Activated naive CD8-positive, alpha-beta T cell treated with anti-CD3 and anti-CD28 coated beads, Interleukin-2, amount 50 U/mL, for 24 hours (primary cell): ENCODE measurements at regions not wholly inside any gene's neighbourhood (a gene's known extent, or its start where the extent isn't known, plus 50 kb on each side); places are given as distances from the start of the nearest gene placed in this dataset.

Experiments used
- ATAC-seq: fragments of 150-1000 bp; cut with Tn5 transposase; one replicate; pipeline ENCODE4 v1.10.0; 2021
- DNase-seq: peaks from one replicate; pipeline ENCODE4 v3.0.0; 2021
- H3K27ac Mint-ChIP-seq: one replicate; pipeline ENCODE4 v1.8.0; 2021; ENCODE audit warnings: mild to moderate bottlenecking, mixed read lengths
- H3K27me3 Mint-ChIP-seq: one replicate; pipeline ENCODE4 v1.8.0; 2021; ENCODE audit warnings: mixed read lengths
- H3K36me3 Mint-ChIP-seq: one replicate; pipeline ENCODE4 v1.8.0; 2021; ENCODE audit warnings: low read depth, mixed read lengths
- H3K4me1 Mint-ChIP-seq: one replicate; pipeline ENCODE4 v1.8.0; 2021; ENCODE audit warnings: mixed read lengths
- H3K4me3 Mint-ChIP-seq: one replicate; pipeline ENCODE4 v1.8.0; 2021; ENCODE audit warnings: mild to moderate bottlenecking, moderate library complexity, mixed read lengths
- H3K9me3 Mint-ChIP-seq: one replicate; pipeline ENCODE4 v1.8.0; 2021; ENCODE audit warnings: mixed read lengths

DNA sequence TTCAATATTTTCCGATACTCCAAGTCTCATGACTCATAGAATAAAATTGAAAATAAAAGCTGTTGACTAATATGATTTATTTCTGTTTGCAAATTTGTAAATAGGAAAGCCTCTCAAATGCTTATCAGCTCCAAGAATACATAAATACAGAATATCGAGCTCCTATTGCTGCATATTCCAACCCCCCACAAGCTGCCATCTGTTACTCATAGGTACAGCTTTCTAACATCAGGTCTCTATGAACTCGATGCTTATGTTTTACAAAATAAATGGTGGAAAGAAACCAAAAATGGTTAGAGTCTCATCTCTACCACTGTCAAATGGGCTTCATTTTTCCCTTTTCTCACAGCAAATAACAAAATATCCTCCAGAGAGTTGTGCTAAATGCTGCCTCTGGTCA, 631.6 kb upstream of the CDH18 start:
- no peak for DNase-seq
- ATAC-seq: no peak
- Mint-ChIP-seq H3K4me3 (no peak overlapping the region), H3K4me1 (no peaks in the 10 kb centered on the region), H3K9me3 (peaks cover 8% of the 10 kb centered on the region), H3K27ac (no peak overlapping the region), H3K36me3 (no peaks in the 10 kb centered on the region), H3K27me3 (no peaks in the 10 kb centered on the region)

DNA sequence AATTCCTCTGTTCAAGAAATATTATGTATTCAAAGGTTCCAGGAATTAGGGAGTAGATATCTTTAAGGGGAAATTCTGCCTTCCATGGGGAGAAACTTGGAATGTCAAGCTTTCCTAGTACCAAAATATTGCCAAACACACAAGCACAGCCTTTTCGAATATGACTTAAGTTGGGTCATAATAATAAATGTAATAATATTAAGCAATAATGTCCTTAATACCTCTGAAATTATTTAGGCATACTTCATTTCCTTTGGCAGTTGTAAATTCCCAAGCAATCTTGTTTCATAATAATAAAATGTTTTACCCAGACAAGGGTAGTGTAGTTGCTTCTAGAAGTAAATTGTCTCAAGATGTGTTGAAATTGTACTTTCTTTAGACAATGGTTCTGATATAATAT, 630.3 kb upstream of the CDH18 start:
- peaks cover 11% of the 10 kb centered on the region for H3K9me3 Mint-ChIP-seq
- H3K27me3 Mint-ChIP-seq: no peaks in the 10 kb centered on the region
- H3K4me3 Mint-ChIP-seq: no peak overlapping the region
- ATAC-seq (no peak), DNase-seq (no peak)
- no peaks in the 10 kb centered on the region for H3K4me1 Mint-ChIP-seq
- H3K36me3 Mint-ChIP-seq: no peaks in the 10 kb centered on the region
- no peak overlapping the region for H3K27ac Mint-ChIP-seq

- Mint-ChIP-seq H3K9me3 (peaks cover 11% of the 10 kb centered on the region), H3K27ac (no peak overlapping the region), H3K27me3 (no peaks in the 10 kb centered on the region), H3K4me1 (no peaks in the 10 kb centered on the region), H3K4me3 (no peak overlapping the region), H3K36me3 (no peaks in the 10 kb centered on the region)
- DNase-seq (no peak), ATAC-seq (no peak)
Measured at GRCh38 chr5:20617841-20618240, 629.8 kb upstream of the CDH18 start.

- Mint-ChIP-seq H3K27ac (no peak overlapping the region), H3K4me1 (no peaks in the 10 kb centered on the region), H3K36me3 (no peaks in the 10 kb centered on the region), H3K4me3 (no peak overlapping the region), H3K9me3 (peaks cover 7% of the 10 kb centered on the region), H3K27me3 (no peaks in the 10 kb centered on the region)
- DNase-seq: no peak
- no peak for ATAC-seq
Measured at GRCh38 chr5:20615888-20616563, 628.0 kb upstream of the CDH18 start.

DNA sequence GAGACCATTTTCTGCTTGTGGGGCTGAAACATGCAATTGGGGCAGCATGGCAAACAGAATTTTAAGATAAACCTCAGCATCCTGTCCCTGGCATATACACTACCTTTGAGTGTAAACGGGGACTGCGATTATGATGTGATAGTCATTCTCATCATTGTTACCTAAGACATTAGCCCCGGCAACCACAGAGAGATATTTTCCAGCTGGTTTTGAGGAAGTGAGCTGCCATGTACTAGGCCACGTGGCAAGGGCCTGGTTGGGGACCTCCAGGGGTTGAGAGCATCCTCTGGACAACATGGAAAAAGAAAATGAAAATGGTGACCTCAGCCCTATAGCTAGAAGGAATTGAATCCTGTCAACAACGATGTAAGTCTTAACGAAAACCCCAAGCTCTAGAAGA, 623.6 kb upstream of the CDH18 start:
- no peaks in the 10 kb centered on the region for H3K36me3 Mint-ChIP-seq
- ATAC-seq (no peak), DNase-seq (no peak)
- no peak overlapping the region for H3K4me3 Mint-ChIP-seq
- H3K27ac Mint-ChIP-seq: no peak overlapping the region
- no peaks in the 10 kb centered on the region for H3K4me1 Mint-ChIP-seq
- H3K27me3 Mint-ChIP-seq: no peaks in the 10 kb centered on the region
- peaks cover 10% of the 10 kb centered on the region for H3K9me3 Mint-ChIP-seq

- Mint-ChIP-seq H3K4me1 (no peaks in the 10 kb centered on the region), H3K27me3 (no peaks in the 10 kb centered on the region), H3K27ac (no peak overlapping the region), H3K4me3 (no peak overlapping the region), H3K36me3 (no peaks in the 10 kb centered on the region), H3K9me3 (peaks cover 13% of the 10 kb centered on the region)
- DNase-seq (no peak), ATAC-seq (no peak)
Measured at GRCh38 chr5:20610681-20611080, 622.7 kb upstream of the CDH18 start.

DNA sequence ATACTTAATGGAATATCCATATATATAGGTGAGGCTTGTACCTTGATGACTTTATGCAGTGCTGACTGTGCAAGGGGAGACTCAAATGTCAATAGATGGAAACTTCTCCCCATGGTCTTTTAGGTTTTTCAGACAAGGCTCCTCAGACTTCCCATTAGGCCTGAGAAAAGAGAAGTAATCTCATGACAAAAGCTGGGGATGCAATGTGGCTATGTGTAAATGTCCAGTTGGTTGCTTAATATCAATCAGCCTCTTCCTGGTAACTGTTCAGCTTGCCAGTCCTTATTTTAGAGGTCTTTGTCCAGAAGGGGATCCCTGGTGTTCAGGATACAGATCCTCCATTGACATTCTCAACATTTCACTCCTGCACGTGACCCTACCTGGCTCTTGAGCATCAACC, 621.1 kb upstream of the CDH18 start:
- Mint-ChIP-seq H3K4me3 (no peak overlapping the region), H3K36me3 (no peaks in the 10 kb centered on the region), H3K9me3 (peaks cover 14% of the 10 kb centered on the region), H3K27ac (no peak overlapping the region), H3K4me1 (no peaks in the 10 kb centered on the region), H3K27me3 (no peaks in the 10 kb centered on the region)
- DNase-seq (no peak), ATAC-seq (no peak)

GRCh38 chr5:20608567-20608966, 620.6 kb upstream of the CDH18 start:
- H3K9me3 Mint-ChIP-seq: peaks cover 14% of the 10 kb centered on the region
- ATAC-seq: no peak
- DNase-seq: no peak
- H3K27ac Mint-ChIP-seq: no peak overlapping the region
- H3K4me3 Mint-ChIP-seq: no peak overlapping the region
- no peaks in the 10 kb centered on the region for H3K36me3 Mint-ChIP-seq
- H3K4me1 Mint-ChIP-seq: no peaks in the 10 kb centered on the region
- no peaks in the 10 kb centered on the region for H3K27me3 Mint-ChIP-seq

DNA sequence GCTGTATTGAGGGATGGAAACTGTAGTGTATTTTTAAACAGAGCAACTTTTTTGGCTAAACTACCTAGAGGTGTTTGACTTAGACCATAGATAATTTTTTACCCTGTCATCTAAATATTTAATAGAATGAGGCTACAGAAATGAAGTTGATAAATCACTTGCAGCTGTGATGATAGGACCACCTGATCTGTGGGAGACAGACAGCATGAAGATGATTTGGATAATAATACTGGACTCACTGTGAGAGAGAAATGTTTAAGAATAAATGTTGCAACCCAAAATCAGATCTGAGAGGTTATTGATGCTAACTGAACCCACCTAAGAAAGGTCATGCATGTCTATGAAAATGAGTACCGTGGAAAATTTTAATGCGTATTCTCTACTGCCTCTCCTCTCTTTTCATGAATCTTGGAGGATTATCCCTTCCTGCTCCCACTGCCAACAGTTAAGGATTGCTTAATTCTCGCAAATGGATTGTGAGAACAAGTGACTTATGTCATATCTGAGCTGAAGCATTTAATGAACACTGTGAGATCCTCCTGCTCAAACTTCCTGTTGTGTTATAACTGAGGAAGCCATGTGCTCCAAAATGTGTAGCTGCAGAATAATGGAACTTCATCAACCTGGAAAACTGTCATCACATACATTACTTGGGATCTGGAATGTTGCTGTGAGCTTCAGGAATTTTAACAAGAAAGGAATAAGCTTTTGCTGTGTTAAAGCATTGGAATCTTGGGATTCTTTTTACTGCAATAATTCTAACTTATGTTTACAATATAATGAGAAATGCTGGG, 617.9 kb upstream of the CDH18 start:
- no peak for ATAC-seq
- no peak for DNase-seq
- Mint-ChIP-seq H3K27me3 (no peaks in the 10 kb centered on the region), H3K4me1 (no peaks in the 10 kb centered on the region), H3K4me3 (no peak overlapping the region), H3K9me3 (peaks cover 21% of the 10 kb centered on the region), H3K36me3 (no peaks in the 10 kb centered on the region), H3K27ac (no peak overlapping the region)

GRCh38 chr5:20604992-20605391, 617.0 kb upstream of the CDH18 start:
- no peak for ATAC-seq

DNA sequence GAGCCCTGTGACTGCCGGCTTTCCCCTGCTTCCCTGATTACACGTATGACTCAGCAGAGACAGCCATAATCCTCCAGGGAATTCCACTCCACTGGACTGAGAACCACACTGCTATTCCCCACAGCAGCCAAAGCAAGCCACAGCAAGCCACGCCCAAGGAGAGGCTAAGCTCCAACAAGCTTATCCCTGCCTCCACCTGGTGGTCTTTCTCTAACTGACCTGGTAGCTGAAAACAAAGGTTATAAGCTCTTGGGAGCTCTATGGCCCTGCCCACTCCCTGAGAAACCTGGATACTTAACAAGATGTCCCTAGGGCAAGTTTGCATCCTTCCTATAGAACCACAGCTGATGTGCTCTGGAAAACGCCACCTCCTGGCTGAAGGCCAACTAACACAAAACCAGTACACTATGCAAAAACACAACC, 613.7 kb upstream of the CDH18 start:
- Mint-ChIP-seq H3K4me3 (no peak overlapping the region), H3K36me3 (no peaks in the 10 kb centered on the region), H3K27ac (no peak overlapping the region), H3K27me3 (no peaks in the 10 kb centered on the region), H3K9me3 (peaks cover 26% of the 10 kb centered on the region), H3K4me1 (no peaks in the 10 kb centered on the region)
- DNase-seq (no peak), ATAC-seq (no peak)

More at GRCh38 chr5:20604992-20605391, 617.0 kb upstream of the CDH18 start:
- H3K27ac Mint-ChIP-seq: no peak overlapping the region
- H3K9me3 Mint-ChIP-seq: peaks cover 21% of the 10 kb centered on the region
- no peak overlapping the region for H3K4me3 Mint-ChIP-seq
- H3K27me3 Mint-ChIP-seq: no peaks in the 10 kb centered on the region
- no peaks in the 10 kb centered on the region for H3K36me3 Mint-ChIP-seq
- H3K4me1 Mint-ChIP-seq: no peaks in the 10 kb centered on the region
- DNase-seq: no peak

DNA sequence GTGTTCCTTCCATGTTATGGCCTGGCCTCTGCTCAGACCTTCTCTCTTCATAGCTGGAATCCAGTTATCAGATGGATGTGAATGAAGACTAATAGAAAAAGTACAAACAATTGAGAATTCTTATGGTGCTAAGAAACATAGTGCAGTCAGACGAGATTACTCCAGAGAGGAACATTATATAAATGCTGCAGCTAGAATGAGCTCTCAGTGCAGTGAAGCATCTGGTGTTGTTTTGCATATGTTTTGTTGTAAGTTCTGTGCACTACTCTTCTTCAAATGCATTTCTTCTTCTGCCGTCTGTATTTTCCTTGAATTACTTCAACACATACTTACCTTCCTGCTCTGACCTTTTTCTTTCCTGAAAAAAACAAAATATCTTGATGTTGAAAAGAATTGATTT, 602.4 kb upstream of the CDH18 start:
- no peaks in the 10 kb centered on the region for H3K27me3 Mint-ChIP-seq
- DNase-seq (no peak), ATAC-seq (no peak)
- no peak overlapping the region for H3K27ac Mint-ChIP-seq
- no peak overlapping the region for H3K4me3 Mint-ChIP-seq
- no peaks in the 10 kb centered on the region for H3K4me1 Mint-ChIP-seq
- no peaks in the 10 kb centered on the region for H3K36me3 Mint-ChIP-seq
- no peaks in the 10 kb centered on the region for H3K9me3 Mint-ChIP-seq

- no peak overlapping the region for H3K4me3 Mint-ChIP-seq
- no peaks in the 10 kb centered on the region for H3K4me1 Mint-ChIP-seq
- H3K27me3 Mint-ChIP-seq: no peaks in the 10 kb centered on the region
- H3K36me3 Mint-ChIP-seq: no peaks in the 10 kb centered on the region
- ATAC-seq (no peak), DNase-seq (no peak)
- no peak overlapping the region for H3K27ac Mint-ChIP-seq
- H3K9me3 Mint-ChIP-seq: peaks cover 17% of the 10 kb centered on the region
Measured at GRCh38 chr5:20575571-20575970, 587.6 kb upstream of the CDH18 start.

DNA sequence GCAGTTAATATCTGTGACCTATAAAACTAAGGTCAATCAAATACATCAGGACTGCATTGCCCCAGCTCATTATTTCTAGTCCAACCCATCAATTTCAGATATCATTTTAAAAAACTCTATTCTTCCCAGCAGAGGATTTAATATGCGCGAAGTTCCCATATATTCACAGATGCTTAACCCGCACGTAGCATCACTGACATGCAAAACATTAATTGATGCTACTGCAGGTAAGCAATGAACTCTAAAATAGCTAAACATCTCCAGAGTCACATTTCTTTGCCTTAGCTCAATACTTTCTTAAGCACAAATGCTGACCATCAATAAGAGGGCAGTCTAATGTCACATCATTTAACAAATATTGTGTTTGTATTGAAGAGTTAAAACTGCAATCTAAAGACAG, 586.6 kb upstream of the CDH18 start:
- Mint-ChIP-seq H3K27me3 (no peaks in the 10 kb centered on the region), H3K4me1 (no peaks in the 10 kb centered on the region), H3K9me3 (peaks cover 12% of the 10 kb centered on the region), H3K36me3 (no peaks in the 10 kb centered on the region), H3K27ac (no peak overlapping the region), H3K4me3 (no peak overlapping the region)
- ATAC-seq: no peak
- no peak for DNase-seq

GRCh38 chr5:20572614-20573013, 584.6 kb upstream of the CDH18 start:
- no peak overlapping the region for H3K4me3 Mint-ChIP-seq
- no peak for DNase-seq
- H3K36me3 Mint-ChIP-seq: no peaks in the 10 kb centered on the region
- no peaks in the 10 kb centered on the region for H3K27me3 Mint-ChIP-seq
- ATAC-seq: no peak
- no peak overlapping the region for H3K27ac Mint-ChIP-seq
- no peaks in the 10 kb centered on the region for H3K4me1 Mint-ChIP-seq
- peaks cover 8% of the 10 kb centered on the region for H3K9me3 Mint-ChIP-seq
